PC-9 (cell line): ENCODE measurements at regions not wholly inside any gene's neighbourhood (a gene's known extent, or its start where the extent isn't known, plus 50 kb on each side); places are given as distances from the start of the nearest gene placed in this dataset.

Source experiments
- BruUV-seq: library from RNA; stranded (reverse); fragments of 400-500 nt; replicated peaks from 2 replicates; lab custom pipeline; 2021; lab: Mats Ljungman, UMichigan
- CTCF ChIA-PET: fragments of 300-600 bp; sonication (Branson Sonifier 250); formaldehyde crosslinking; loops from one replicate; lab custom pipeline; 2022; ENCODE audit warnings: antibody characterized with exemption; lab: Charles Lee
- POLR2A ChIA-PET: fragments of 300-600 bp; sonication (Branson Sonifier 250); formaldehyde crosslinking; loops from one replicate; lab custom pipeline; 2022; ENCODE audit warnings: antibody characterized with exemption; ENCODE audit not compliant: unreplicated experiment; lab: Charles Lee
- DNase-seq, 2 experiments: peaks; one replicate each; pipeline versions ENCODE4 v3.0.0 to v3.0.0-alpha.2; 2015 to 2022; ENCODE audit warnings: mixed read lengths in 1 of 2
- H2AFZ ChIP-seq: fragments of 200-600 bp; sonication (generic); 2 replicates; pipeline ENCODE4 v1.8.1; 2017; ENCODE audit warnings: antibody characterized with exemption
- H3F3A ChIP-seq: fragments of 200-600 bp; sonication (generic); 2 replicates; pipeline ENCODE4 v1.8.1; 2017; ENCODE audit warnings: antibody characterized with exemption, mild to moderate bottlenecking, low read depth; ENCODE audit not compliant: insufficient read depth
- H3K27ac ChIP-seq: fragments of 200-600 bp; sonication (generic); 2 replicates; pipeline ENCODE4 v1.6.1; 2016; ENCODE audit warnings: mixed run types
- H3K27me3 ChIP-seq: fragments of 200-600 bp; sonication (generic); 2 replicates; pipeline ENCODE4 v1.6.1; 2016; ENCODE audit warnings: low read depth, mixed run types; ENCODE audit not compliant: insufficient read depth
- H3K36me3 ChIP-seq: fragments of 200-600 bp; sonication (generic); 2 replicates; pipeline ENCODE4 v1.6.1; 2016; ENCODE audit warnings: low read depth, mixed run types
- H3K4me1 ChIP-seq: fragments of 200-600 bp; sonication (generic); replicated peaks from 2 replicates; pipeline ENCODE4 v1.6.1; 2016; ENCODE audit warnings: mixed run types; ENCODE audit not compliant: insufficient read depth
- H3K4me2 ChIP-seq: fragments of 200-600 bp; sonication (generic); 2 replicates; pipeline ENCODE4 v1.6.1; 2017; ENCODE audit warnings: mixed run types
- H3K4me3 ChIP-seq: fragments of 200-600 bp; sonication (generic); 2 replicates; pipeline ENCODE4 v1.6.1; 2016; ENCODE audit warnings: mixed run types
- H3K79me2 ChIP-seq: fragments of 200-600 bp; sonication (generic); 2 replicates; pipeline ENCODE4 v1.6.1; 2017; ENCODE audit warnings: low read depth, mixed run types
- H3K9me2 ChIP-seq: fragments of 200-600 bp; sonication (generic); 2 replicates; pipeline ENCODE4 v1.8.1; 2017; ENCODE audit warnings: mild to moderate bottlenecking; ENCODE audit not compliant: insufficient read depth
- H3K9me3 ChIP-seq: fragments of 200-600 bp; sonication (generic); 2 replicates; pipeline ENCODE4 v1.8.1; 2016; ENCODE audit warnings: low read depth; ENCODE audit not compliant: insufficient read depth
- H4K20me1 ChIP-seq: fragments of 200-600 bp; sonication (generic); 2 replicates; pipeline ENCODE4 v1.8.1; 2017; ENCODE audit not compliant: insufficient read depth
- CTCF ChIP-seq: fragments of 200-600 bp; sonication (generic); conservative IDR thresholded peaks from 2 replicates; pipeline ENCODE4 v1.6.1; 2017; ENCODE audit warnings: mixed run types, antibody characterized with exemption, mild to moderate bottlenecking, moderate library complexity
- EZH2 ChIP-seq: fragments of 200-600 bp; sonication (generic); IDR thresholded peaks from 2 replicates; pipeline ENCODE4 v1.8.0; 2017; ENCODE audit warnings: antibody characterized with exemption, low read depth
- intact Hi-C: fragments of 100-400 bp; cut with micrococcal nuclease; formaldehyde crosslinking; loops from one replicate; pipeline ENCODE4 v1.10.0; 2022; ENCODE audit not compliant: unreplicated experiment

- no peak overlapping the region for H3K4me3 ChIP-seq
- no peak overlapping the region for H3K4me2 ChIP-seq
- H3K9me3 ChIP-seq, result no peaks in the 10 kb centered on the region
- H2AFZ ChIP-seq, result no peak overlapping the region
- no peak for DNase-seq
- H3K4me1 ChIP-seq, result no peaks in the 10 kb centered on the region
- ChIA-PET POLR2A (interaction anchor here (0.7 kb wide), 1 partner anchor 31 kb away, joined by 5 read pairs; no protein-coding TSS in a partner anchor), CTCF (no interaction called here)
- no peak overlapping the region for H3K27ac ChIP-seq
- H4K20me1 ChIP-seq, result no peaks in the 10 kb centered on the region
- H3K27me3 ChIP-seq, result no peaks in the 10 kb centered on the region
- no peak for TF ChIP-seq CTCF
- TF ChIP-seq EZH2, result no peak
- intact Hi-C loops, result no loop called here
- no peaks in the 10 kb centered on the region for H3K79me2 ChIP-seq
- BruUV-seq, result no TSS peak
- 0 out of 2 replicates have a peak, but pooled peaks cover 3% of the 10 kb centered on the region for H3F3A ChIP-seq
- H3K36me3 ChIP-seq, result no peaks in the 10 kb centered on the region
- no peaks in the 10 kb centered on the region for H3K9me2 ChIP-seq
These were observed 97.6 kb downstream of the NPIPB11 start for GRCh38 chr16:29308644-29309546.

DNA sequence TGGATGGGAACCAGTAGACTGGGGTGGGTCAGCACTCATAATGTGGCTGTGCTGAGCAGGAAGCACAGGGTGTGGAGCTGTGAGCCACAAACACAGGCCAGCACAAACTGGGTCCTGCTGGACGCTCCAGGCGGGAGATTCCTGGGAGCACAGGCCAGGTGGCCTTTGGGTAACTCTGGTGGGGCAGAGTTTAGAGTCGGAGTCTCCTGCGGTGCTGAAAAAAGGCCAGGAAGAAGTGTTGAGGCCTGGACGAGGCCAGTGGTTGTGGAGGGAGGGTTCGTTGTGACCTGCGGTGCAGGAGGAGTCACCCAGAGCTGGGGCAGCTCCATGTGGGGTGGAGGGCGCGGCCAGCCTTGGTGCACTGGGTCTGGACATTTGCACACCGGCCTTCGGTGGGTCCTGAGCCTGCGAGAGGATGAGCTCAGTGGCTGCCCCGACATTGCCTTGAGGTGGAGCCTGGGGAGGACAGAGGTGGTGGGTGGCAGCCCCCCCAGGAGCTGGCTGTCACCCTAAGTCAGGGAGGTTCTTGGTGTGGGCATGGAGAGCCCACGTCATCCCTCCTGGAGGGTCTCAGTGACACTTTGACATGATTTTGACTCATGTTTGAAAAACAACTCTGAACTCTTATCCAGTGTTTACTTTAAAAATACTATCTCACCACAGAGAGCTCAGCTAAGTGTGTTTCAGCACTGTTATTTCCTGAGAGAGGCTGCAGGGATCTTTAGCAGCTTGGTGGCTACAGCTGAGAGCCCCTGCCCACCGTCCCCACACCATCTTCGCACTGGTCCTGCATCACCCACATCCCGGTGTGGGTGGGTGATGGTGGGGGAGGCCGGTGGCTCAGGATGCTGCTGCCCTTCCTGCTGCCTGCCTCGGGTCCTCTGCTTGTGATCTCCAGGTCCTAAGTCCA lies 98.7 kb downstream of the NPIPB11 start:
- H3K9me2 ChIP-seq, result no peaks in the 10 kb centered on the region
- intact Hi-C loops, result no loop called here
- BruUV-seq, result no TSS peak
- H3F3A ChIP-seq, result 0 out of 2 replicates have a peak, but pooled peaks cover 3% of the 10 kb centered on the region
- CTCF ChIA-PET, result no interaction called here
- no peak overlapping the region for H3K27ac ChIP-seq
- H3K4me1 ChIP-seq, result no peaks in the 10 kb centered on the region
- no peaks in the 10 kb centered on the region for H3K36me3 ChIP-seq
- H2AFZ ChIP-seq, result no peak overlapping the region
- no peaks in the 10 kb centered on the region for H4K20me1 ChIP-seq
- POLR2A ChIA-PET, result no interaction called here
- 0 out of 2 replicates have a peak, but pooled peaks cover 5% of the 10 kb centered on the region for H3K27me3 ChIP-seq
- no peak overlapping the region for H3K4me3 ChIP-seq
- TF ChIP-seq EZH2 (no peak), CTCF (no peak)
- no peaks in the 10 kb centered on the region for H3K9me3 ChIP-seq
- H3K4me2 ChIP-seq, result no peak overlapping the region
- DNase-seq, result no peak
- no peaks in the 10 kb centered on the region for H3K79me2 ChIP-seq

GRCh38 chr16:29306943-29307597 lies 99.4 kb downstream of the NPIPB11 start:
- no TSS peak for BruUV-seq
- CTCF ChIA-PET, result no interaction called here
- H3K36me3 ChIP-seq, result no peaks in the 10 kb centered on the region
- no peak overlapping the region for H3K4me3 ChIP-seq
- 0 out of 2 replicates have a peak, but pooled peaks cover 3% of the 10 kb centered on the region for H3F3A ChIP-seq
- no peaks in the 10 kb centered on the region for H4K20me1 ChIP-seq
- H3K4me2 ChIP-seq, result no peak overlapping the region
- no peaks in the 10 kb centered on the region for H3K79me2 ChIP-seq
- no peaks in the 10 kb centered on the region for H3K4me1 ChIP-seq
- no peak overlapping the region for H2AFZ ChIP-seq
- intact Hi-C loops, result no loop called here
- DNase-seq, result no peak
- no peaks in the 10 kb centered on the region for H3K9me2 ChIP-seq
- 0 out of 2 replicates have a peak, but pooled peaks cover 5% of the 10 kb centered on the region for H3K27me3 ChIP-seq
- TF ChIP-seq EZH2 (no peak), CTCF (no peak)
- H3K27ac ChIP-seq, result no peak overlapping the region
- POLR2A ChIA-PET, result no interaction called here
- H3K9me3 ChIP-seq, result no peaks in the 10 kb centered on the region
